Right lobe of liver (tissue), 4 donors: ENCODE measurements at regions not wholly inside any gene's neighbourhood (a gene's known extent, or its start where the extent isn't known, plus 50 kb on each side); places are given as distances from the start of the nearest gene placed in this dataset.

Experiments used
- POLR2A ChIP-seq: fragments of 450-650 bp; IDR thresholded peaks from one replicate; pipeline ENCODE4 v1.6.1; 2017; ENCODE audit warnings: antibody characterized with exemption, mild to moderate bottlenecking
- TF ChIP-seq, protein P1 (sequence below), 4 donors: fragments of 200-600 bp in 3 of 4; fragments of 450-650 bp in 1 of 4; IDR thresholded peaks; one replicate each; pipeline versions ENCODE4 v1.5.1 to v1.8.0; 2016 to 2022; ENCODE audit warnings: antibody characterized with exemption in 4 of 4, mild to moderate bottlenecking in 2 of 4
- donor health status: DM: no; HTN: no; CAD: no.
- donor health status: DM: no; HTN: no; CAD: no.
- donor health status: DM: no; HTN: yes; CAD: no.

DNA sequence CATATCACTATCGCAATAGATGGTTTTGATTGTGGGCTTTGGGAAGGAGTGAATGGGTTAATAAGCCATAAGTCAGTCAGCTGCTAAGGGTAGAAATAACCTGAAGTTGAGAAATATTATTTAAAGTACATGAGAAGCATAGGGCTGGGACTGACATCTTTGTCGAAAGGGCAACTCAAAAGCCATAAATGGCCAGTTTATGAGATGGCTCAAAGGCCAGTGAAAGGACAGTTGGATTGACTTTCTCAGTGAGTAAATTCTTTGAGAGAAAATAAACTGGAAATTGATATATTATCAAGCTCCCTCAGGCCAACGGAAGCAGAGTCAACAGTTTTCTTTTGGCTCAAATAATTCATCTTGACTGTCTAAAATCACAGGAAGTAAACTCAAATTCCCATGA lies 419.8 kb downstream of the NSUN3 start:
- TF ChIP-seq POLR2A: no peak
- TF ChIP-seq, protein P1, sequence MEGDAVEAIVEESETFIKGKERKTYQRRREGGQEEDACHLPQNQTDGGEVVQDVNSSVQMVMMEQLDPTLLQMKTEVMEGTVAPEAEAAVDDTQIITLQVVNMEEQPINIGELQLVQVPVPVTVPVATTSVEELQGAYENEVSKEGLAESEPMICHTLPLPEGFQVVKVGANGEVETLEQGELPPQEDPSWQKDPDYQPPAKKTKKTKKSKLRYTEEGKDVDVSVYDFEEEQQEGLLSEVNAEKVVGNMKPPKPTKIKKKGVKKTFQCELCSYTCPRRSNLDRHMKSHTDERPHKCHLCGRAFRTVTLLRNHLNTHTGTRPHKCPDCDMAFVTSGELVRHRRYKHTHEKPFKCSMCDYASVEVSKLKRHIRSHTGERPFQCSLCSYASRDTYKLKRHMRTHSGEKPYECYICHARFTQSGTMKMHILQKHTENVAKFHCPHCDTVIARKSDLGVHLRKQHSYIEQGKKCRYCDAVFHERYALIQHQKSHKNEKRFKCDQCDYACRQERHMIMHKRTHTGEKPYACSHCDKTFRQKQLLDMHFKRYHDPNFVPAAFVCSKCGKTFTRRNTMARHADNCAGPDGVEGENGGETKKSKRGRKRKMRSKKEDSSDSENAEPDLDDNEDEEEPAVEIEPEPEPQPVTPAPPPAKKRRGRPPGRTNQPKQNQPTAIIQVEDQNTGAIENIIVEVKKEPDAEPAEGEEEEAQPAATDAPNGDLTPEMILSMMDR (IDR thresholded peaks at IDR 0.05): no peak
